ENCODE measurements at regions not wholly inside any gene's neighbourhood (a gene's known extent, or its start where the extent isn't known, plus 50 kb on each side); places are given as distances from the start of the nearest gene placed in this dataset.

DNA sequence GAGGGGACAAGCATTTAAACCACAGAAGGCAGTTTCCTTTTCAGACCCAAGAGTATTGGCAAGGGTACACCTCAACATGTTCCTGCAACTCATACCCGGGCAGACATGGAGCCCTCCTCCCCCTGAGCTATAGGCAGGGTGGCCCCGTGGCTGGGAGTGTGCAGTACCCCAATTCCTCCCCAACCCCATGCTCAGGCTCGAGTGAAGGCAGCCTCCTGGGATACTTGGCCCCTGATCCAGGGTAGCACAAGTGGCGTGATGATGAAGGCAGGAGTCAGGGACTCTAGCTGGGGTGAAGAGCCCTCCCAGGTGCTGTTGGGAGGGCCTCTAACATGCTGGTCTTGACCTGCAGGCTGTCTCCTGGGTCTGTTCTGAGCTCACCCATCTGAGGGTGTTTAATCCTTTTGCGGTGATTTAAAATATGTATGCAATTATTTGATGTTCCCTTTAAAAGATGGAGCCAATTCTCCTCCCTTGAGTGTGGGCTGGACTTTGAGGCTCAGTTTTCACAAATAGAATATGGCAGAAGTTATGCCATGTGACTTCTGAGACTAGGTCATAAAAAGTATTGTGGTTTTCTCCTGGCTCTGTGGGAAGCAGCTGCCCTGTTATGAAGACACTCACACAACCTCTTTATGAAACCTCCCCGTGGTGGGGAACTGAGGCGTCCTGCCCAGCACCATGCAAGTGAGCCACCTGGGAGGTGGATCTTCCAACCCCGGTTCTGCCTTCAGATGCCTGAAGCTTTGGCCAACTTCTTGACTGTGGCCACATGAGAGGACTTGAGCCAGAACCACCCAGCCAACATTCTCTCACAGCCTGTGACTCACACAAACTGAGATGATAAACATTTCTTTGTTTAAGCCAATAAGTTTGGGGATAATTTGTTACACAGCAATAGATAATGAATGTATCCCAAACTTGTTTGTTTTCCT lies 54.7 kb upstream of the NECTIN1 start:
- Histone ChIP-seq H2AFZ (ENCODE audit: low read length) (no peak overlapping the region), H3K79me2 (ENCODE audit: insufficient read depth, low read length) (no peaks in the 10 kb centered on the region), H4K20me1 (ENCODE audit: insufficient read depth, low read length) (no peaks in the 10 kb centered on the region), H3K9ac (ENCODE audit: insufficient read depth, low read depth, low read length) (no peak overlapping the region), H3K27ac (ENCODE audit: extremely low read length, insufficient read depth, low read length) (no peak overlapping the region), H3K9me3 (ENCODE audit: low read length) (no peaks in the 10 kb centered on the region), H3K4me1 (ENCODE audit: insufficient read depth, low read length) (no peaks in the 10 kb centered on the region), H3K36me3 (replicated peaks in 1 of 2; ENCODE audit: control insufficient read depth in 1 of 2, insufficient read depth in 2 of 2, low read length in 2 of 2) (no peaks in the 10 kb centered on the region), H3K27me3 (ENCODE audit: control insufficient read depth in 1 of 2, insufficient read depth in 2 of 2, low read length in 2 of 2) (peaks cover 9 to 48% of the 10 kb centered on the region in 2 experiments), H3K4me3 (replicated peaks in 1 of 3; ENCODE audit: insufficient read depth in 1 of 3, low read depth in 2 of 3, low read length in 3 of 3) (no peak overlapping the region), H3K4me2 (ENCODE audit: low read depth, low read length) (no peak overlapping the region)
- in situ Hi-C loops (cut with HindIII; ENCODE audit: extremely low pct_ligation_motif_present, low pct_unique_long_range_greater_than_20kb): no loop called here
- POLR2A ChIA-PET: no interaction called here
- CTCF ChIA-PET (ENCODE audit: low intra/inter-chr PET ratio, low total read pairs): no interaction called here
- FAIRE-seq (no peak), DNase-seq (ENCODE audit: low spot score) (no peak), ATAC-seq (no peak)
- no TSS peak for BruUV-seq (replicated peaks)
- intact Hi-C loops (cut with micrococcal nuclease; ENCODE audit: unreplicated experiment): no loop called here
- TF ChIP-seq, protein P1, sequence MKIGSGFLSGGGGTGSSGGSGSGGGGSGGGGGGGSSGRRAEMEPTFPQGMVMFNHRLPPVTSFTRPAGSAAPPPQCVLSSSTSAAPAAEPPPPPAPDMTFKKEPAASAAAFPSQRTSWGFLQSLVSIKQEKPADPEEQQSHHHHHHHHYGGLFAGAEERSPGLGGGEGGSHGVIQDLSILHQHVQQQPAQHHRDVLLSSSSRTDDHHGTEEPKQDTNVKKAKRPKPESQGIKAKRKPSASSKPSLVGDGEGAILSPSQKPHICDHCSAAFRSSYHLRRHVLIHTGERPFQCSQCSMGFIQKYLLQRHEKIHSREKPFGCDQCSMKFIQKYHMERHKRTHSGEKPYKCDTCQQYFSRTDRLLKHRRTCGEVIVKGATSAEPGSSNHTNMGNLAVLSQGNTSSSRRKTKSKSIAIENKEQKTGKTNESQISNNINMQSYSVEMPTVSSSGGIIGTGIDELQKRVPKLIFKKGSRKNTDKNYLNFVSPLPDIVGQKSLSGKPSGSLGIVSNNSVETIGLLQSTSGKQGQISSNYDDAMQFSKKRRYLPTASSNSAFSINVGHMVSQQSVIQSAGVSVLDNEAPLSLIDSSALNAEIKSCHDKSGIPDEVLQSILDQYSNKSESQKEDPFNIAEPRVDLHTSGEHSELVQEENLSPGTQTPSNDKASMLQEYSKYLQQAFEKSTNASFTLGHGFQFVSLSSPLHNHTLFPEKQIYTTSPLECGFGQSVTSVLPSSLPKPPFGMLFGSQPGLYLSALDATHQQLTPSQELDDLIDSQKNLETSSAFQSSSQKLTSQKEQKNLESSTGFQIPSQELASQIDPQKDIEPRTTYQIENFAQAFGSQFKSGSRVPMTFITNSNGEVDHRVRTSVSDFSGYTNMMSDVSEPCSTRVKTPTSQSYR (CRISPR knock-in tag; IDR thresholded peaks at IDR 0.05; ENCODE audit: borderline replicate concordance): no peak
- TF ChIP-seq SRY (CRISPR knock-in tag; IDR thresholded peaks at IDR 0.05): no peak
- no peak for TF ChIP-seq ZSCAN21 (CRISPR knock-in tag; IDR thresholded peaks at IDR 0.05; ENCODE audit: borderline replicate concordance)
- no peak for TF ChIP-seq KLF15 (CRISPR knock-in tag; IDR thresholded peaks at IDR 0.05; ENCODE audit: borderline replicate concordance)
- no peak for TF ChIP-seq DNMT3B (CRISPR knock-in tag; conservative IDR thresholded peaks at IDR 0.05)
- TF ChIP-seq, protein P2, sequence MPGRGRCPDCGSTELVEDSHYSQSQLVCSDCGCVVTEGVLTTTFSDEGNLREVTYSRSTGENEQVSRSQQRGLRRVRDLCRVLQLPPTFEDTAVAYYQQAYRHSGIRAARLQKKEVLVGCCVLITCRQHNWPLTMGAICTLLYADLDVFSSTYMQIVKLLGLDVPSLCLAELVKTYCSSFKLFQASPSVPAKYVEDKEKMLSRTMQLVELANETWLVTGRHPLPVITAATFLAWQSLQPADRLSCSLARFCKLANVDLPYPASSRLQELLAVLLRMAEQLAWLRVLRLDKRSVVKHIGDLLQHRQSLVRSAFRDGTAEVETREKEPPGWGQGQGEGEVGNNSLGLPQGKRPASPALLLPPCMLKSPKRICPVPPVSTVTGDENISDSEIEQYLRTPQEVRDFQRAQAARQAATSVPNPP (CRISPR knock-in tag; IDR thresholded peaks at IDR 0.05): no peak
- TF ChIP-seq PLRG1 (conservative IDR thresholded peaks at IDR 0.05): no peak
- no peak for TF ChIP-seq ZNF446 (CRISPR knock-in tag; IDR thresholded peaks at IDR 0.05)
- TF ChIP-seq, protein P3, sequence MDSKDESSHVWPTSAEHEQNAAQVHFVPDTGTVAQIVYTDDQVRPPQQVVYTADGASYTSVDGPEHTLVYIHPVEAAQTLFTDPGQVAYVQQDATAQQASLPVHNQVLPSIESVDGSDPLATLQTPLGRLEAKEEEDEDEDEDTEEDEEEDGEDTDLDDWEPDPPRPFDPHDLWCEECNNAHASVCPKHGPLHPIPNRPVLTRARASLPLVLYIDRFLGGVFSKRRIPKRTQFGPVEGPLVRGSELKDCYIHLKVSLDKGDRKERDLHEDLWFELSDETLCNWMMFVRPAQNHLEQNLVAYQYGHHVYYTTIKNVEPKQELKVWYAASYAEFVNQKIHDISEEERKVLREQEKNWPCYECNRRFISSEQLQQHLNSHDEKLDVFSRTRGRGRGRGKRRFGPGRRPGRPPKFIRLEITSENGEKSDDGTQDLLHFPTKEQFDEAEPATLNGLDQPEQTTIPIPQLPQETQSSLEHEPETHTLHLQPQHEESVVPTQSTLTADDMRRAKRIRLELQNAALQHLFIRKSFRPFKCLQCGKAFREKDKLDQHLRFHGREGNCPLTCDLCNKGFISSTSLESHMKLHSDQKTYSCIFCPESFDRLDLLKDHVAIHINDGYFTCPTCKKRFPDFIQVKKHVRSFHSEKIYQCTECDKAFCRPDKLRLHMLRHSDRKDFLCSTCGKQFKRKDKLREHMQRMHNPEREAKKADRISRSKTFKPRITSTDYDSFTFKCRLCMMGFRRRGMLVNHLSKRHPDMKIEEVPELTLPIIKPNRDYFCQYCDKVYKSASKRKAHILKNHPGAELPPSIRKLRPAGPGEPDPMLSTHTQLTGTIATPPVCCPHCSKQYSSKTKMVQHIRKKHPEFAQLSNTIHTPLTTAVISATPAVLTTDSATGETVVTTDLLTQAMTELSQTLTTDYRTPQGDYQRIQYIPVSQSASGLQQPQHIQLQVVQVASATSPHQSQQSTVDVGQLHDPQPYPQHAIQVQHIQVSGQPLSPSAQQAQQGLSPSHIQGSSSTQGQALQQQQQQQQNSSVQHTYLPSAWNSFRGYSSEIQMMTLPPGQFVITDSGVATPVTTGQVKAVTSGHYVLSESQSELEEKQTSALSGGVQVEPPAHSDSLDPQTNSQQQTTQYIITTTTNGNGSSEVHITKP (CRISPR knock-in tag; IDR thresholded peaks at IDR 0.05; ENCODE audit: low read depth): no peak
- 91% methylated on average over 1 of the region's 8 CpGs for WGBS (ENCODE audit: low lambda C conversion rate)

Data from HepG2 (cell line).